ENCODE measurements at regions not wholly inside any gene's neighbourhood (a gene's known extent, or its start where the extent isn't known, plus 50 kb on each side); places are given as distances from the start of the nearest gene placed in this dataset.

- Histone ChIP-seq H3K27me3 (ENCODE audit: control insufficient read depth in 3 of 3, insufficient read depth in 3 of 3, low read length in 3 of 3) (peaks cover 4 to 10% (median 7%) of the 10 kb centered on the region in 3 donors), H3K4me1 (ENCODE audit: control insufficient read depth in 3 of 3, insufficient read depth in 3 of 3, low read length in 3 of 3) (no peaks in the 10 kb centered on the region), H3K9me3 (ENCODE audit: control insufficient read depth in 3 of 3, low read length in 3 of 3) (no peaks in the 10 kb centered on the region), H3K27ac (ENCODE audit: low read depth, low read length) (no peak overlapping the region), H3K4me3 (ENCODE audit: low read length in 3 of 3) (no peak overlapping the region), H3K9ac (ENCODE audit: low read depth in 1 of 3, low read length in 3 of 3) (no peak overlapping the region), H3K36me3 (ENCODE audit: control insufficient read depth in 3 of 3, insufficient read depth in 3 of 3, low read length in 3 of 3) (no peaks in the 10 kb centered on the region)
These were observed 518.9 kb downstream of the PREX1 start for GRCh38 chr20:48308882-48309281.

- no peaks in the 10 kb centered on the region for H3K9me3 ChIP-seq (ENCODE audit: control insufficient read depth in 3 of 3, low read length in 3 of 3)
- no peak overlapping the region for H3K4me3 ChIP-seq (ENCODE audit: low read length in 3 of 3)
- no peaks in the 10 kb centered on the region for H3K4me1 ChIP-seq (ENCODE audit: control insufficient read depth in 3 of 3, insufficient read depth in 3 of 3, low read length in 3 of 3)
These were observed 519.5 kb downstream of the PREX1 start for GRCh38 chr20:48308232-48308781.

GRCh38 chr20:48307277-48307676, 520.5 kb downstream of the PREX1 start:
- H3K27me3 ChIP-seq (ENCODE audit: control insufficient read depth in 3 of 3, insufficient read depth in 3 of 3, low read length in 3 of 3) = peaks cover 4 to 10% (median 7%) of the 10 kb centered on the region in 3 donors
- no peaks in the 10 kb centered on the region for H3K4me1 ChIP-seq (ENCODE audit: control insufficient read depth in 3 of 3, insufficient read depth in 3 of 3, low read length in 3 of 3)
- H3K9me3 ChIP-seq (ENCODE audit: control insufficient read depth in 3 of 3, low read length in 3 of 3) = no peaks in the 10 kb centered on the region
- H3K27ac ChIP-seq (ENCODE audit: low read depth, low read length) = no peak overlapping the region
- H3K36me3 ChIP-seq (ENCODE audit: control insufficient read depth in 3 of 3, insufficient read depth in 3 of 3, low read length in 3 of 3) = no peaks in the 10 kb centered on the region
- H3K4me3 ChIP-seq (ENCODE audit: low read length in 3 of 3) = no peak overlapping the region
- no peak overlapping the region for H3K9ac ChIP-seq (ENCODE audit: low read depth in 1 of 3, low read length in 3 of 3)

More at GRCh38 chr20:48308232-48308781, 519.5 kb downstream of the PREX1 start:
- Histone ChIP-seq H3K27me3 (ENCODE audit: control insufficient read depth in 3 of 3, insufficient read depth in 3 of 3, low read length in 3 of 3) (peaks cover 4 to 10% (median 7%) of the 10 kb centered on the region in 3 donors), H3K9ac (ENCODE audit: low read depth in 1 of 3, low read length in 3 of 3) (no peak overlapping the region), H3K27ac (ENCODE audit: low read depth, low read length) (no peak overlapping the region), H3K36me3 (ENCODE audit: control insufficient read depth in 3 of 3, insufficient read depth in 3 of 3, low read length in 3 of 3) (no peaks in the 10 kb centered on the region)

GRCh38 chr20:48302844-48303542, 517.7 kb upstream of the SULF2 start:
- Histone ChIP-seq H3K27me3 (ENCODE audit: control insufficient read depth in 3 of 3, insufficient read depth in 3 of 3, low read length in 3 of 3) (no peaks in the 10 kb centered on the region), H3K4me1 (ENCODE audit: control insufficient read depth in 3 of 3, insufficient read depth in 3 of 3, low read length in 3 of 3) (peaks cover 0 to 2% (median 2%) of the 10 kb centered on the region in 3 donors), H3K9me3 (ENCODE audit: control insufficient read depth in 3 of 3, low read length in 3 of 3) (peaks cover 0 to under 1% (median 0%) of the 10 kb centered on the region in 3 donors), H3K9ac (ENCODE audit: low read depth in 1 of 3, low read length in 3 of 3) (no peak overlapping the region), H3K27ac (ENCODE audit: low read depth, low read length) (no peak overlapping the region), H3K4me3 (ENCODE audit: low read length in 3 of 3) (no peak overlapping the region), H3K36me3 (ENCODE audit: control insufficient read depth in 3 of 3, insufficient read depth in 3 of 3, low read length in 3 of 3) (no peaks in the 10 kb centered on the region)

- no peak overlapping the region for H3K27ac ChIP-seq (ENCODE audit: low read depth, low read length)
- H3K4me3 ChIP-seq (ENCODE audit: low read length in 3 of 3) = no peak overlapping the region
- H3K27me3 ChIP-seq (ENCODE audit: control insufficient read depth in 3 of 3, insufficient read depth in 3 of 3, low read length in 3 of 3) = no peaks in the 10 kb centered on the region
- peaks cover 0 to 3% (median 0%) of the 10 kb centered on the region in 3 donors for H3K9me3 ChIP-seq (ENCODE audit: control insufficient read depth in 3 of 3, low read length in 3 of 3)
- peaks cover 0 to 2% (median 2%) of the 10 kb centered on the region in 3 donors for H3K4me1 ChIP-seq (ENCODE audit: control insufficient read depth in 3 of 3, insufficient read depth in 3 of 3, low read length in 3 of 3)
- no peaks in the 10 kb centered on the region for H3K36me3 ChIP-seq (ENCODE audit: control insufficient read depth in 3 of 3, insufficient read depth in 3 of 3, low read length in 3 of 3)
- H3K9ac ChIP-seq (ENCODE audit: low read depth in 1 of 3, low read length in 3 of 3) = no peak overlapping the region
These were observed 516.9 kb upstream of the SULF2 start for GRCh38 chr20:48302149-48302548.

- H3K9me3 ChIP-seq (ENCODE audit: control insufficient read depth in 3 of 3, low read length in 3 of 3) = peaks cover 0 to 3% (median 0%) of the 10 kb centered on the region in 3 donors
- H3K36me3 ChIP-seq (ENCODE audit: control insufficient read depth in 3 of 3, insufficient read depth in 3 of 3, low read length in 3 of 3) = no peaks in the 10 kb centered on the region
- no peak overlapping the region for H3K4me3 ChIP-seq (ENCODE audit: low read length in 3 of 3)
- no peak overlapping the region for H3K9ac ChIP-seq (ENCODE audit: low read depth in 1 of 3, low read length in 3 of 3)
- no peak overlapping the region for H3K27ac ChIP-seq (ENCODE audit: low read depth, low read length)
- H3K27me3 ChIP-seq (ENCODE audit: control insufficient read depth in 3 of 3, insufficient read depth in 3 of 3, low read length in 3 of 3) = peaks cover 0 to 4% (median 2%) of the 10 kb centered on the region in 3 donors
- H3K4me1 ChIP-seq (ENCODE audit: control insufficient read depth in 3 of 3, insufficient read depth in 3 of 3, low read length in 3 of 3) = peaks cover 0 to 2% (median 2%) of the 10 kb centered on the region in 3 donors
These were observed 515.9 kb upstream of the SULF2 start for GRCh38 chr20:48301189-48301588.

- Histone ChIP-seq H3K4me1 (ENCODE audit: control insufficient read depth in 3 of 3, insufficient read depth in 3 of 3, low read length in 3 of 3) (peaks cover 2 to 5% (median 3%) of the 10 kb centered on the region in 3 donors), H3K27me3 (ENCODE audit: control insufficient read depth in 3 of 3, insufficient read depth in 3 of 3, low read length in 3 of 3) (peaks cover 0 to 4% (median 2%) of the 10 kb centered on the region in 3 donors), H3K27ac (ENCODE audit: low read depth, low read length) (no peak overlapping the region), H3K36me3 (ENCODE audit: control insufficient read depth in 3 of 3, insufficient read depth in 3 of 3, low read length in 3 of 3) (no peaks in the 10 kb centered on the region), H3K9me3 (ENCODE audit: control insufficient read depth in 3 of 3, low read length in 3 of 3) (peaks cover 0 to 3% (median 0%) of the 10 kb centered on the region in 3 donors), H3K4me3 (ENCODE audit: low read length in 3 of 3) (no peak overlapping the region), H3K9ac (ENCODE audit: low read depth in 1 of 3, low read length in 3 of 3) (no peak overlapping the region)
These were observed 515.2 kb upstream of the SULF2 start for GRCh38 chr20:48300529-48300928.

GRCh38 chr20:48298851-48299484, 513.7 kb upstream of the SULF2 start:
- no peak overlapping the region for H3K4me3 ChIP-seq (ENCODE audit: low read length in 3 of 3)
- peaks cover 0 to 4% (median 2%) of the 10 kb centered on the region in 3 donors for H3K27me3 ChIP-seq (ENCODE audit: control insufficient read depth in 3 of 3, insufficient read depth in 3 of 3, low read length in 3 of 3)
- H3K36me3 ChIP-seq (ENCODE audit: control insufficient read depth in 3 of 3, insufficient read depth in 3 of 3, low read length in 3 of 3) = no peaks in the 10 kb centered on the region
- H3K4me1 ChIP-seq (ENCODE audit: control insufficient read depth in 3 of 3, insufficient read depth in 3 of 3, low read length in 3 of 3) = peaks cover 5 to 15% (median 10%) of the 10 kb centered on the region in 3 donors
- H3K9ac ChIP-seq (ENCODE audit: low read depth in 1 of 3, low read length in 3 of 3) = no peak overlapping the region
- peaks cover 0 to 3% (median 0%) of the 10 kb centered on the region in 3 donors for H3K9me3 ChIP-seq (ENCODE audit: control insufficient read depth in 3 of 3, low read length in 3 of 3)
- H3K27ac ChIP-seq (ENCODE audit: low read depth, low read length) = no peak overlapping the region

- H3K9me3 ChIP-seq (ENCODE audit: control insufficient read depth in 3 of 3, low read length in 3 of 3) = peaks cover 0 to 3% (median 0%) of the 10 kb centered on the region in 3 donors
- H3K4me3 ChIP-seq (ENCODE audit: low read length in 3 of 3) = no peak overlapping the region
- H3K9ac ChIP-seq (ENCODE audit: low read depth in 1 of 3, low read length in 3 of 3) = no peak overlapping the region
These were observed 513.2 kb upstream of the SULF2 start for GRCh38 chr20:48298433-48298832.

GRCh38 chr20:48295966-48296421, 510.7 kb upstream of the SULF2 start:
- H3K27ac ChIP-seq (ENCODE audit: low read depth, low read length) = no peak overlapping the region
- H3K9me3 ChIP-seq (ENCODE audit: control insufficient read depth in 3 of 3, low read length in 3 of 3) = peaks cover 0 to 3% (median 0%) of the 10 kb centered on the region in 3 donors
- no peak overlapping the region for H3K9ac ChIP-seq (ENCODE audit: low read depth in 1 of 3, low read length in 3 of 3)
- H3K36me3 ChIP-seq (ENCODE audit: control insufficient read depth in 3 of 3, insufficient read depth in 3 of 3, low read length in 3 of 3) = no peaks in the 10 kb centered on the region
- peaks cover 5 to 15% (median 10%) of the 10 kb centered on the region in 3 donors for H3K4me1 ChIP-seq (ENCODE audit: control insufficient read depth in 3 of 3, insufficient read depth in 3 of 3, low read length in 3 of 3)
- peaks cover 0 to 4% (median 2%) of the 10 kb centered on the region in 3 donors for H3K27me3 ChIP-seq (ENCODE audit: control insufficient read depth in 3 of 3, insufficient read depth in 3 of 3, low read length in 3 of 3)
- no peak overlapping the region for H3K4me3 ChIP-seq (ENCODE audit: low read length in 3 of 3)

More at GRCh38 chr20:48298433-48298832, 513.2 kb upstream of the SULF2 start:
- no peaks in the 10 kb centered on the region for H3K36me3 ChIP-seq (ENCODE audit: control insufficient read depth in 3 of 3, insufficient read depth in 3 of 3, low read length in 3 of 3)
- H3K27ac ChIP-seq (ENCODE audit: low read depth, low read length) = no peak overlapping the region
- H3K27me3 ChIP-seq (ENCODE audit: control insufficient read depth in 3 of 3, insufficient read depth in 3 of 3, low read length in 3 of 3) = peaks cover 0 to 4% (median 2%) of the 10 kb centered on the region in 3 donors
- H3K4me1 ChIP-seq (ENCODE audit: control insufficient read depth in 3 of 3, insufficient read depth in 3 of 3, low read length in 3 of 3) = peaks cover 5 to 15% (median 10%) of the 10 kb centered on the region in 3 donors
